ENCODE measurements at regions not wholly inside any gene's neighbourhood (a gene's known extent, or its start where the extent isn't known, plus 50 kb on each side); places are given as distances from the start of the nearest gene placed in this dataset.

DNA sequence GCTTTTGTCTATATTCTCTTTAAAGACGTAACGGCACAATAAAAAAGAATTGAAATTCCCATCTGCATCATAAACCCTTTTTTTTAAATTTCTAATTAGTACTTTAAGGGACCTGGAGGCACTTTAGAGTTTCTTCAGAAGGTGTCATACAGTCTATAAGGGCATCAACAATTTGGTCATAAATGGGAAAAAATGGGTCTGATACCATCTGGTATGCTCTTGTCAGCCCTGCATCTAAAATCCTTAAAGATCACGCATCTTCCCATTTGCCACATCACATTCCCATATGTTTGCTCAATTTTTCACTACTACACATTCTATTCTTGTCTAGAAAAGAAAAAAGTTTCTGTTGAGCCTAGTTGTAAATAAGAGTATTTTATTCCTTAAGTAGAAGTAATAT, 53.8 kb downstream of the COX7C start:
- TF ChIP-seq, protein P1, sequence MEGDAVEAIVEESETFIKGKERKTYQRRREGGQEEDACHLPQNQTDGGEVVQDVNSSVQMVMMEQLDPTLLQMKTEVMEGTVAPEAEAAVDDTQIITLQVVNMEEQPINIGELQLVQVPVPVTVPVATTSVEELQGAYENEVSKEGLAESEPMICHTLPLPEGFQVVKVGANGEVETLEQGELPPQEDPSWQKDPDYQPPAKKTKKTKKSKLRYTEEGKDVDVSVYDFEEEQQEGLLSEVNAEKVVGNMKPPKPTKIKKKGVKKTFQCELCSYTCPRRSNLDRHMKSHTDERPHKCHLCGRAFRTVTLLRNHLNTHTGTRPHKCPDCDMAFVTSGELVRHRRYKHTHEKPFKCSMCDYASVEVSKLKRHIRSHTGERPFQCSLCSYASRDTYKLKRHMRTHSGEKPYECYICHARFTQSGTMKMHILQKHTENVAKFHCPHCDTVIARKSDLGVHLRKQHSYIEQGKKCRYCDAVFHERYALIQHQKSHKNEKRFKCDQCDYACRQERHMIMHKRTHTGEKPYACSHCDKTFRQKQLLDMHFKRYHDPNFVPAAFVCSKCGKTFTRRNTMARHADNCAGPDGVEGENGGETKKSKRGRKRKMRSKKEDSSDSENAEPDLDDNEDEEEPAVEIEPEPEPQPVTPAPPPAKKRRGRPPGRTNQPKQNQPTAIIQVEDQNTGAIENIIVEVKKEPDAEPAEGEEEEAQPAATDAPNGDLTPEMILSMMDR (IDR thresholded peaks at IDR 0.05): no peak
- TF ChIP-seq EZH2 (IDR thresholded peaks at IDR 0.05) (no peak), EZH2phosphoT487 (IDR thresholded peaks at IDR 0.05) (no peak)
